Inflammatory macrophage (primary cell): ENCODE measurements at regions not wholly inside any gene's neighbourhood (a gene's known extent, or its start where the extent isn't known, plus 50 kb on each side); places are given as distances from the start of the nearest gene placed in this dataset.

Experiments
- DNase-seq, 2 donors: peaks; one replicate each; pipeline ENCODE4 v3.0.0-alpha.2; 2020 to 2022

DNA sequence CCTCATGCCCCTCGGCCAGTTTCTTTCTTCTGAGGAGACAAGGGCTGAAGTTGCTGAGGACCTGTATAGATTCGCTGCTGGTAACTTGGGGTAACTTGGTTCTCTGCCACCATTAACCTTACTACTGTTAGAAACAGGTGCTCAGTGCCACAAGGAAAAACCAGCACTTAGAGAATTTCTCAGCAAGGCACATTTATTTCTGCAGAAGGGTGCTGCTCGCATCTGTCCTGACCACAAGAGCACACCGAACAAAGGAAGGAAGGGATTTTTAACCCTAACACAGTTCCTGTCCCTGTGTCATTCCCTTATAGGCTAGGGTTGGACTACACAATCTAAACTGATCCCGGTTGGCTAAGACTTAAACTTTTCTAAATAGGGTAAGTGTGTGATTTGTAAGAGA, 154.1 kb downstream of the SOCS6 start:
- DNase-seq = no peak

DNA sequence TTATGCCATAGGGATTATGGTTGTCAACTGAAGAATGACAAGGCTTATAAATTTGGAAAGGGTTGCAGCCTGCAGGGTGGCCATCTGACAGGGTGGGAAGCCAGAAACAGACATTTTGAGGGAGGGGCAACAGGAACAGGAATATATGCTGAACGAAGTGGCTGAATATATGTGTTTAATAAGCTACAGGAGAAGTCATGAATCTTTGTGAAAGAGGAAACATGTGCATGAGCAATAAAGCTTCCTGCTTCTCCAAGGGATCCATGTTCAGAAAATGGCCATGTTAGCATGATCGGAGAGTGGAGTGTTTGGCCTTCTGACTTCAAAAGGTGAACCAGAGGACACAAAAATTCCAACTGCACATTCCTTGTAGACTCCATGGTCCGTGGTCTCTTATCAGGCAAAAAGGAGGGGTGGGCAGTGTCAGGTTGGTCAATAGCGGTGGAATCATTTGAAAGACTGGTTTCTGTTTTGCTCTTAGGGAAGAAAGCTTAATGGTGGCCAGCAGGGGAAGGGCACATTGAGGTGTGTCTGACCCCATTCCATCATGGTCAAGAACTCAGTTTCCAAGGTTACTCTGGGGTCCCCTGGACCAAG, 144.1 kb downstream of the SOCS6 start:
- DNase-seq = peak; percentile 30 to 32

DNA sequence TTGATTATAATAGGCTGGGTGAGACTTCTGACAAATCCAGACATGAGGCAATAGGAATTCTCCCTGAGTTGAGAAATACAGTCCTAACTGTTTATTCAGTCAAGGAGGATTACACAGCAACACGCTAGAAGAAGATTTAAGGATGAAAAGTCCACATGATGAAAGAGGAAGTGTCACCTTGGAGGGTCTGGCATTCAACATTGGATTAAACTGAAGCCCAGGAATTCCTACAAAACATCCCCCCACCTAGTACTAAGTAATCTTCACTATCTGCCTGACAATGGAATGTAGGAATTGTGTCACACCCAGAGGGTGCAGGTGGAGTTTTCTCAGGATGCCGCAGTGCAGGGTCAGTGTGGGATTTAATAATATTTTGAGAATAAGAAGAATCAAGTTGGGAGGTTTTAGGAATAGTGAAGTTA, 142.4 kb downstream of the SOCS6 start:
- DNase-seq = no peak

DNA sequence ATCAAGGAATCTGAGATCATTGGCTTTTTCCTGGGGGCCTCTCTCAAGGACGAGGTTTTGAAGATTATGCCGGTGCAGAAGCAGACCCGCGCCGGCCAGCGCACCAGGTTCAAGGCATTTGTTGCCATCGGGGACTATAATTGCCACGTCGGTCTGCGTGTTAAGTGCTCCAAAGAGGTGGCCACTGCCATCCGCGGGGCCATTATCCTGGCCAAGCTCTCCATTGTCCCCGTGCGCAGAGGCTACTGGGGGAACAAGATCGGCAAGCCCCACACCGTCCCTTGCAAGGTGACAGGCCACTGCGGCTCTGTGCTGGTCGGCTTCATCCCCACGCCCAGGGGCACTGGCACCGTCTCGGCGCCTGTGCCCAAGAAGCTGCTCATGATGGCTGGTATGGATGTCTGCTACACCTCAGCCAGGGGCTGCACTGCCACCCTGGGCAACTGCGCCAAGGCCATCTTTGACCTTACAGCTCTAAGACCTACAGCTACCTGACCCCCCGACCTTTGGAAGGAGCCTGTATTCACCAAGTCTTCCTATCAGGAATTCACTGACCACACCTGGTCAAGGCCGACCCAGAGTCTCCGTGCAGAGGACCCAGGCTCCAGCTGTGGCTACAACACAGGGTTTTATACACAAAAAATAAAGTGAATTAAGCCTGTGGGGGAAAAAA, 141.8 kb downstream of the SOCS6 start:
- DNase-seq = no peak

DNA sequence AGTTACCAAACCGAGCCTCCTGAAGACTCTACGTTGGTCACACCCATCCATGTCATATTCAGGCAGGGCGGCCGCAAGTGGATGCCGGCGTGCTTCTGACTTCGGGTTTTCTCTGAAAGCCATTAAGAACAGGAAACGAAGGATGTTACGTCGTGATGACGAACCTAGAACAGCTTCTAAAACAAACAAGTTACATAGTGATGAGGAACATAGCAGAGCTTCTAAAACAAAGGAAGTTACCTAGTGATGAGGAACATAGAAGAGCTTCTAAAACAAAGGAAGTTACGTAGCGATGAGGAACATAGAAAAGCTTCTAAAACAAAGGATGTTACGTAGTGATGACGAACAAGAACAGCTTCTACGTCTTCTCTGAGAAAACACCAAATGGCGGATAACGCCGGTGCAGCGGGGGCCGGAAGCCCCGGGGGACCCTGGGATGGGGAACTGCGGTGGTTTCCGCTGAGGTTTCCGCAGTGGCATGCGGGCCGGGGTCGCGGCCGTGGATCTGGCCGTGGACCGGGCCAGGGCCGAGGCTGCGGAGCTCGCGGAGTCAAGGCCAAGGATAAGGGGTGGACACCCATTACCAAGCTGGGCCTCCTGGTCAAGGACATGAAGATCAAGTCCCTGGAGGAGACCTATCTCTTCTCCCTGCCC, 141.1 kb downstream of the SOCS6 start:
- peak in 1 of 2 donors; percentile 65 for DNase-seq

DNA sequence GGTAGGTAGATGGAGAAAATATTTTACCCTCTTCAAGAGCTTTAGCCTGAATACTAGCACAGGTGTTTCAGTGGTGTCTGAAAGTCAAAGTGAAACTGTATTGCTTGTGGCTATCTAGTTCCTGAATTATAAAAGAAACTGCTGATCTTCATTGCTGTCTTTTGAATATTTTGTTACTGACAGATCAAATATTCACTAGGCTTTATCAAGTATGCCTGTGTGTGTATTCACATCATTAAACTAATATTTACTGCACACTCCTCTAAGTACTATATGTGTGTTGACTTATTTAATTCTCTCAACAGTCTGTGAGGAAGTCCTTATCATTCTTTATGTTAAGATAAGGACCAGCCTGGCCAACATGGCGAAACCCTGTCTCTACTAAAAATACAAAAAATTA, 139.6 kb downstream of the SOCS6 start:
- no peak for DNase-seq

DNA sequence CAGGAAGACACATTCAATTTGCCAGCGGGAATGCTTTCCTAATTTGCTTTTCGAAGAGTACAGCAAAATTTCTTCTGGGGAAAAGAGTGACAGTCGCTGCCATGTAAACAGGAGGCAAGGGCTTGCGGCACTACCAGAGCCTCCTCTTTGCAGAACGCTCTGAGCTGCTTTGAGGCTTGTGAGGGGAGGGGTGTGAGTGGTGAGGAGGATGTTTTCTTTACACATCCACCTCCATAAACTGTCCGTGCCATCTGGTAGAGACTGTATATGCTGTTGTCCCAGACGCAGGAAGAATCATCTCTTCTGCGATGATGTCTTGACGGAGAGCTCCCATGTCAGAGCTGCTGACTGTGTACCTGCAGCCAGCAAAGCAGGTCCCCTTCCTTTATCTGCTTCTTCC, 138.0 kb downstream of the SOCS6 start:
- DNase-seq = no peak

DNA sequence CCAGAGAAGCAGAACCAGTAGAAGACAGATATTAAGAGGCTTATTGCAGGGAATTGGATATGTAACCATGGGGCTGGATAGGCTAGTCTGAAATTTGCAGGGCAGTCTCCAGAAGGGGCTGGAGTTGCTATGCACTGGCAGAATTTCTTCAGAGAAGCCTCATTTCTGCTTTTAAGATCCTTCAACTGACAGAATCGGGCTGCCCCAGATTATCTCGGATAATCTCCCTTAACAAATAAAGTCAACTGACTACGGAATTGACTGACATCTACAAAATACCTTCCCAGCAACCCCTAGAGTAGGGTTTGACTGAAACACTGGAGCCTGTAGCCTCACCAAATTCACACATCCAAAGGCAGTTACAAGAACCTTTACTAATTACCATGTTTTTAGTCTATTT, 136.4 kb downstream of the SOCS6 start:
- no peak for DNase-seq

DNA sequence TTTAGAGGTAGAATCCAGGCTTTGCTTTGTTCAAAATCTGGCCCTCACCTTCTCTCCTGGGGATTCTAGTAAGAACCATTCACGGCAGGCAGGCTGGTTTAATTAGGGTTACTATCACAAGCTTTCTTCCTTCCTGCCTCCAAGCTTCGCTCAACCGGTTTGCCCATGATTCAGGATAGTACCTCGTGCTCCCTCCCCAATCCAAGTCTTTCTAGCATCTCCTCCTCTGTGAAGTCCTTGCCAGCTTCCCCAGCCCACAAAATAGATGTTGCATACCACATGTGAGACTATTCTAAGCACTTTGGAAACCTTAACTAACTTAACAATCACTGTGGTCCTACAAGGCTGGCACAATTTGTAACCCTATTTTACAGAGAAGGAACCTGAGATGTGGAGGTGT, 135.1 kb downstream of the SOCS6 start:
- no peak for DNase-seq

DNA sequence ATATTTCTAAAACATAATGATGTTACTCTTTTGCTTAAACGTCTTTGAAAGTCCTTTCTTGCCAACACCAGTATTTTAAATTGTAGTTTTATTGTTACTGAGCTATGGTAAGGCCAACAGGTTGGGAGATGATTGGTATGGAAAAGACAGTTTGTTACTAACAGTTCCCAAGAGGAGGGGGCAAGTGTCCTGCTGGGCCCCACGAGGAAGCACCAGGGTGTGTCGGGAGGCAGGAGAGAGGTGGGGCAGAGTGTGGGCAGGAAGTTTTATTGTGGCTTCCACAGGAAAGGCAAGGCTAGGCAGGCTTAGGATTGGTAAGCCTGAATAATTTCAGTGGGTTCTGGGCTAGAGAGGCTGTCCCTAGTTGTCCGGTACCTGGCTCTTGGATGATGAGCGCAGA, 134.3 kb downstream of the SOCS6 start:
- DNase-seq = no peak

DNA sequence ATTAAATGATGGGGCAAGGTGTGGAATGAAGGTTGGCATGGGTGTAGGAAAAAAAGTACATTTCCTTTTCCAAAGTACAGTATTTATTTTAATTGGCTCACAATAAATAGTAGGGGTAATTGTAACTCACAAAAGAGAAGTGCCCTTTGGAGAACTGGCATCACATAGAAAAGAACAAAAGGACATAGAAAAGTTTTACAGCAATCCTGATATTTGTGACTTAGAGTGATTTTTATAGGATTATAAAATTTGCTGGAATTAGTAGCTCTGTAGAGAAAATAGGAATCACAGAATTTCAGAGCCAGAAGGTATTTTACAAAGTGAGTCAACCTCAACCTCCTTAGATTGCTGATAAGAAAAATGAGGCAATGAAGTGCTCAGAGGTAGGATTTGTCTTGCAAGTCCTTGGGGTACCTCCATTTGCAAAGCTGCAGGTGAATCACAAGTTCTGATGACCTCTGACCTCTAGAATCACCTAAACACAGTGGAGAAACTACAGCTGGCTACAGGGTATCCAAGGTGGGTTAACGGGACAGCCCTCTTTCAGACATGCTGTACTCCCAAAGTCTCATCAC, 133.6 kb downstream of the SOCS6 start:
- DNase-seq = no peak

DNA sequence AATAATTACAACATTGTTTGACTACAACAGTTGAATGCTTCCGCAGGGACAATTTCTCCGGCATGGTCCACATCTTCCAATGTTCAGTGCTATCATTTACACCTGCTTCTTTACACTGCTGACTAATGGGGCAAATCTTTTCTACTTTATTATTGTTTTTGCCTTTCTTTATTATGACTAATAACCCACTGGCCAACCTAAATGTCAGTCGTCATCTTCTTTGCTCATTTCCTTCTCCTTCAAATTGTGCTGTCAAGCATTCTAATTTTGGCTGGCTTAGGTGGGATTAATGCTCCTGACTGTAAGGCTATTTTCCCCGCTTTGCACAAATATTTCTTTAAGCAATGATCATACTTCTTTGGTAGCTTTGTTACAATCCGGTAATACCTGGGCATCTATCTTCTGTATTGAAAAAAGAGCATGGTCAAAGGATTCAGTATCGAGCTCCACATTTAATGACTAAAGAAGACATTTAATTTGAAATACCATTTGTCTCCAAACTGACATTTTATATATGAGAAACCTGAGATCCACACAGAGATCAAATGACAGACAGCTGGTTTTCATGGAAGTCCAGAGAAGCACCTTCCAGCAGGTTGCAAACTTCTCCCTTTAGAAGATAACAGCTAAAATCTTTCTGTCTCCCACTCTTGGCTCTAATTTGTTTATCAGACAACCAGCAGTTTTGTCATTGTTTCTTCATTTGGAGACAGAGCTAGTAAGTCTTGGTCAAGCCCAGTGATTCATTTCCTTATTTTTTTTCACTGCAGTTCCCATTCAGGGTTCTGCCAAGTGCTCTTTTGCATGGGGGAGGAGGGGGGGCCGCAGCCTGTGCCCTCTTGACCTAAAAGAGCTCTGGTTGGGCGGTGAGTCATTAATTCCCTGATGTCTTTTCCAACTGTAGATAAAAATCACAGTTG, 132.9 kb downstream of the SOCS6 start:
- DNase-seq = peak; percentile 93 to 94

DNA sequence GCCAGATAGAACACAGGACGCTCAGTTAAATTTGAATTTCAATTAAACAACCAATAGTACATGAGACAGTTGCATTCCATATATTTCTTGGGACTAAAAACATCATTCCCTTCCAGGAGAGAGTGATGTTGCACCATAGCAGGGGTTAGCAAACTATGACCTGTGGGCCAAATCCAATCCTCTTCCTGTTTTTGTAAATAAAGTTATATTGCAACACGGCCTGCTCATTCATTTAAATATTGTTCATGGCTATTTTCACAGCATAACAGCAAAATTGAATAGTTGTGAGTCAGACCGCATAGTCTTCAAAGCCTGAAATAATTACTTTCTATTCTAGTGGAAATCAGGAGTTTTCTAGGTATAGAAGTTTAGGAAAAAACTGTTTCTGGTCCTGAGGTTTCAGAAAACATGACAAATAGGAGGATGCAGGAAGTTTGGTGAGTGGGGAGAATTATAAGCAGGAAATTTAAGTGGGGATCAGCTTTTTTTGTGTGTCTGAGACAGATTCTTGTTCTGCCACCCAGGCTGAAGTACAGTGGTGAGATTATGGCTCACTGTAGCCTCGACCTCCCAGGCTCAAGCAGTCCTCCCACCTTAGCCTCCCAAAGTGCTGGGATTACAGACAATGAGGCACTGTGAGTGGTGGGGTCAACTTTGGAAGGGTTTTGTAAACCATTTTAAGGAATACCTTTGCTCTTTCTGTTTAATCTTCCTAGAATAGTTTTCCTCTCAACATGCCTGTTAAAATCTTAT, 131.5 kb downstream of the SOCS6 start:
- peak; percentile 69 to 89 for DNase-seq

DNA sequence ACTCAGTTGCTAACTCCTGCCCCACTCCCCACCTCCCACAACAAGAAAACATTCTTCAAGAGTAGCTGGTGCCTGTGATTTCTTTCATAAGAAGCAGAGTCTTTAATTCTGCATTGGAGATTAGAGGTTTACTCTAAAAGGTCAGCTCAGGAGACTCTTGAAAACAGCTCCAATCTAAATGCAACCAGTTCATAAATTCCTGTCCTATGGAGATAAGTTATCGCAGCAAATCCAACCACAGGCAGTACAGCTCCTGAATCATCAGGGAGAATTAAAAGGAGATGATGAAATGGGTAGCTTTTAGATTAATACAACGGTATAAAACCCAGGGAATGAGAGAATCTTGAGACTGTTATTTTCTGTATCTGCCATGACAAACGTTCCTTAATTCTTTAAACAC, 130.7 kb downstream of the SOCS6 start:
- no peak for DNase-seq

DNA sequence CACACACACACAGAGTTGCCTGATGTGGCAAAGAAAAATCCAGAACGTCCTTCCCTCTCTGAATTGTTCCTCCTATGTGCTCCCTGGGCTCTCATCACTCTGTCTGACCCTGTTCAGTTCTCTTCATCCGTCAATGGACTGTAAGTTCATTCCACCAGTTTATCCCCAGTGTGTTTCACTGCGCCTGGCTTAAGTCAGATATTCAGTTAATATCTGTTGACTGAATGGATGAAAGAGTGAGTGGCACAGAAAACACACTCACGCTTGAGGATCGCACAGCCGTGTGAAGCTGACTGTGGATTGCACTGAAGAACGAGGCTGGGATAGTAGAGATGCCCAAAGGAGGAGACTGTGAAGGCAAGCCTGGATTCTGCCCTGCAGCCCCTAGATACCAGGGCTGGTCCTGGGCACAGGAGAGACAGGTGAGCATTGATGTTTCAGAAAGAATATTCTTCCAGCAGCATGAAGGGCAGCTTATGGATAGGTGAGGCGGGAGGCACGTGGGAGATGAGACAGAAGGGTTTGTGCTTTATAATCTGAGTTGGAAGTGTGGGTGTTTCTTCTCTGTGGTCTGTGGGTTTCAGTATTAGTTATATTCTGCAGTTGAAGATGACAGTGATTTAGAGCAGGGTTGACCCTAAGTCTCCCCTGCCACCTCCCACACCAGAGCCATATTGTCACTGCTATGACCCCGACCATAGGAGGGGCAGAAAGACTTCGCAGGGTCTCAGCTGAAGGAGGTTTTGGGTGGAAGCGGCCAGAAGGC, 129.9 kb downstream of the SOCS6 start:
- DNase-seq = no peak

DNA sequence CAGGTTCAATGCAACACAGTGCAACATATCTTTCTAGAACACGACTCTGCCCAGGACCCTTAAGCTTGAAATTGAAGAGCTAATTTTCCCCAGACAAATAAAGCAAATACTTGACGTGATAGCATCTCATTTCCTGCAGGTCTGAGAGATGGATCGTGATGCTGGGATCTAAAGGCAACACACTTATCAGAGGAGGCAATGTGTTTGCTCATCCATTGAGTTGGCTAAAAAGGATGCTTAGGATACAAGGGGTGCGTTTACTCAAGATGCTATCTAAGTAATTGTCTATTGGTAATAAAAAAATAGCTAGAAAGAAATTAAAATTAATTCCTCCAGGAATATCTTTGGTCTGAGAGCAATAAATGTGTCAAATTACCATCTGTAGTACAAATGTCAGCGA, 129.0 kb downstream of the SOCS6 start:
- no peak for DNase-seq

DNA sequence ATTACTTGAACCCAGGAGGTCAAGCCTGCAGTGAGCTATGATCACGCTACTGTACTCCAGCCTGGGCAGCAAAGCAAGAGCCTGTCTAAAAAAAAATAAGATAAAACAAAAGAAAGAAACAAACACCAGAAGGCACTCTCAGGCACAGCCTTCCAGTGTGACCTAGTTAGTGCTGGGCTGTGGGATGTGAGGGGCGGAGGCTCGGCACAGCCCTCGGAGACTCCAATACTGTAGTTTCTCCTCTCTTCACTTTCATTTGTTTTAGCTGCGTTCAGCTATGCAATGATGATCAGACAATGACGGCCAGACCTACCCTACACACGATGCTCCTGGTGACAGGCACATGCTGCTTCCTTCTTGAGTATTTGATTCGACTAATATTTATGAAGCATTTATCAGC, 127.7 kb downstream of the SOCS6 start:
- no peak for DNase-seq

DNA sequence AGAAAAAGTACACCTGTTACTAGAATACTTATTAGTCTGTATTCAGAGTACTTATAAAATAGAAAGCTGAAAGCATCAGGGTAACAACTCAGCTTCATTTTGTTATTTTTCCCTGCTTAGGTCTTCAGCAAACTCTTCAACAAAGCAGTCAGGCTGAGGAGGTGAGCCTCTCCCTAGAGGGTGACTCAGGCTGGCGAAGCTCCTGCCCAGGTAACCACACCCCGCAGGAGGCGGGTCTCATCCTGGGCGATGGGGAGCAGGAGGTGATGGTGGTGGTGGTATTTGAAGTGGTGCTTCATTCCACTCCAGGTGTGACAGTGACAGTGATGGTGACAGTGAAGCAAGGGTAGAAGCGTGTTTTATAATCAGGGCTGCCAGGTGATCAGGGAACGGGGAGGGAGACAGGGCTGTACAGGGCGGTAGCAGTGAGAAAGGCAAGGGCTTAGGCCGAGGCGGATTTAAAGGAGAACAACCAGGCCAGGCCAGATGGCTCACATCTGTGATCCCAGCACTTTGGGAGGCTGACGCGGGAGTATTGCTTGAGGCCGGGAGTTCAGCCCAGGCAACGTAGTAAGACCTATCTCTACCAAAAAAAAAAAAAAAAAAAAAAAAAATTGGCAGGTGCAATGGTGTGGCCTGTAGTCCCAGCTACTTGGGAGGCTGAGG, 127.1 kb downstream of the SOCS6 start:
- DNase-seq = no peak

DNA sequence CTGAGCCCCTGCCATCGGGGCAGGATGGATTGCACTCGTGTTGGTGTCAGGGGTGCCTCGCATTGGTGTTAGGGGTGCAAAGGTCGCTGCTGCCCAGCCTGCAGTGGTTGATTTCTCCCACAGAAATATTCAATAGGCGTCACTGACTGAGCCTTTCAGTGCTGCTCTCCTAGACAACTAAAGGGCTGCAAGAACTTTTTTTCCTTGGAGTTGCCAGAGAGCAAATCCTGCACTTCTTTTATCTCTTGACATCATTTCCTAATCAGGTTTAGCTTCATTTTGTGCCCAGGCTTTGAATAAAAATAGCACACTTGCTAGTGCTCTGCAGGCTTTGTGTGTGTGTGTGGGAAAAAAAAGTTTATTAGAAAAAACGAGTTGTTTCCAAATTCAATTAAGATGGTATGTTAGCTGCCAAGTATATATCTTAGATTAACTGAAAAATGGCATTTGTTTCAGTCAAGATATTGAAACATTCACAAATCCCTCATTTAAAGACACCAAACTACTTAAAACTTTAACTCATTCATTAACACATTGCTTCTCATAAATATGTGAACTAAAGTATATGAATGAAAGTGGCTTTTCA, 125.6 kb downstream of the SOCS6 start:
- no peak for DNase-seq

DNA sequence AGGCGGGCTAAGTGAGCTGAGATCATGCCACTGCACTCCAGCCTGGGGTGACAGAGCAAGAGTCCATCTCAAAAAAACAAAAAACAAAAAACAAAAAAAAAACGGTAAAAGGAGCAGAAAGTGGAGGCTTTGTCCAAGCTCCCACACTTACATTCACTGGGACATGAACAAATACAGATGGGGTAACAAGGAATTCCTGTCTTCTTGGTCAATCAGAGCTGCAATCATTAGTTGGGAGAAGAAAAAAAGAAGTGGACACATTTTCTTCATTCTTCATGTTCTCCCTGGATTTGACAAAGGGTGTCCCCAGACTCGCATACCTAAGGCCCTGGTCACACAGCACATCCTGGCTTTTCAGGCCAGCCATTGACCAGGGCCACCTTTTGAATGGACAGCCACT, 124.6 kb downstream of the SOCS6 start:
- DNase-seq = no peak
